ENCODE measurements at regions not wholly inside any gene's neighbourhood (a gene's known extent, or its start where the extent isn't known, plus 50 kb on each side); places are given as distances from the start of the nearest gene placed in this dataset.
"Not testable (repeated sequence)": the region's sequence is repeated elsewhere in the genome, so short reads cannot be mapped to it uniquely, and the experiment has no call there.

DNA sequence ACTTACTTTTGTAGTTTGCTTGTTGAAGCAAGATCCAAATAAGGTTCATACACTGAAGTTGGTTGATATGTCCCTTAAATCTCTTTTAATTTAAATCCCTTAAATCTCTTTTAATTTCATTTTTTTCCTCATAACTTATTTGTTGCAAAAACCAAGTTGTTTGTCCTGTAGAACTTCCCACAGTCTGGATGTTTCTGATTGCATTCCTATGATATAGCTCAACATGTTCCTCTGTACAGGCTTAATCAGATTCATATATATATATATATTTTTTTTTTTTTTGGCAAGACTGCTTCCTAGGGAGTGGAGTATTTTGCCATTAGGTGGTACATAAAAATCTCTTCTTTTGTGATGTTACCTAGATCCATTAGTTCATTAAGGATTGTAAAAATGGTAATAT is 174.9 kb upstream of the MKLN1 start:
- H3K9me3 ChIP-seq: no peaks in the 10 kb centered on the region
- no peaks in the 10 kb centered on the region for H3K27me3 ChIP-seq
- TF ChIP-seq, protein P1, sequence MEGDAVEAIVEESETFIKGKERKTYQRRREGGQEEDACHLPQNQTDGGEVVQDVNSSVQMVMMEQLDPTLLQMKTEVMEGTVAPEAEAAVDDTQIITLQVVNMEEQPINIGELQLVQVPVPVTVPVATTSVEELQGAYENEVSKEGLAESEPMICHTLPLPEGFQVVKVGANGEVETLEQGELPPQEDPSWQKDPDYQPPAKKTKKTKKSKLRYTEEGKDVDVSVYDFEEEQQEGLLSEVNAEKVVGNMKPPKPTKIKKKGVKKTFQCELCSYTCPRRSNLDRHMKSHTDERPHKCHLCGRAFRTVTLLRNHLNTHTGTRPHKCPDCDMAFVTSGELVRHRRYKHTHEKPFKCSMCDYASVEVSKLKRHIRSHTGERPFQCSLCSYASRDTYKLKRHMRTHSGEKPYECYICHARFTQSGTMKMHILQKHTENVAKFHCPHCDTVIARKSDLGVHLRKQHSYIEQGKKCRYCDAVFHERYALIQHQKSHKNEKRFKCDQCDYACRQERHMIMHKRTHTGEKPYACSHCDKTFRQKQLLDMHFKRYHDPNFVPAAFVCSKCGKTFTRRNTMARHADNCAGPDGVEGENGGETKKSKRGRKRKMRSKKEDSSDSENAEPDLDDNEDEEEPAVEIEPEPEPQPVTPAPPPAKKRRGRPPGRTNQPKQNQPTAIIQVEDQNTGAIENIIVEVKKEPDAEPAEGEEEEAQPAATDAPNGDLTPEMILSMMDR (IDR thresholded peaks at IDR 0.05): no peak
- TF ChIP-seq POLR2A (IDR thresholded peaks at IDR 0.05): no peak
- H3K4me3 ChIP-seq: no peak overlapping the region
- H3K27ac ChIP-seq: no peak overlapping the region
- H3K4me1 ChIP-seq: no peaks in the 10 kb centered on the region
- no peak for DNase-seq
- no peaks in the 10 kb centered on the region for H3K36me3 ChIP-seq (ENCODE audit: low read depth, missing control alignments)
- intact Hi-C loops (cut with DNase I; ENCODE audit: low total_unique reads): no loop called here

DNA sequence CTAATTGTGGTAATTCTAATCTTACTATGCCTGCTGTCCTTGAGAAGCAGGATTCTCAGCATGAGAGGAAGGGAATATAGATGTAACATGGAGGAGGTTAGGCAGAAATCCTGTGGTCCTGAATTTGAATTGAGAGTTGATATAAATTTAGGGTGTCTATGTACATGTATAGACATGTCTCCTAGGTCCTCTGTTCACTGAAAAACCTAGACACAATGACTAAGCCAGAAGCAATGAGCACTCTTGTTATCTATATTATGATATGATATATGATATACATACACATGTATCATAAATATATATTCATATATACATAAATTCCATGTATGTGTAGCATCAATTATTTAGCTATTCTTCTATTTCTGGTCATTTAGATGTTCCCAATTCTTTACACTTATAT is 173.3 kb upstream of the MKLN1 start:
- no peak for DNase-seq
- Histone ChIP-seq H3K4me3 (no peak overlapping the region), H3K36me3 (ENCODE audit: low read depth, missing control alignments) (no peaks in the 10 kb centered on the region), H3K27ac (no peak overlapping the region), H3K4me1 (no peaks in the 10 kb centered on the region), H3K27me3 (no peaks in the 10 kb centered on the region), H3K9me3 (no peaks in the 10 kb centered on the region)
- TF ChIP-seq, protein P1 (IDR thresholded peaks at IDR 0.05): no peak
- no peak for TF ChIP-seq POLR2A (IDR thresholded peaks at IDR 0.05)
- intact Hi-C loops (cut with DNase I; ENCODE audit: low total_unique reads): no loop called here

DNA sequence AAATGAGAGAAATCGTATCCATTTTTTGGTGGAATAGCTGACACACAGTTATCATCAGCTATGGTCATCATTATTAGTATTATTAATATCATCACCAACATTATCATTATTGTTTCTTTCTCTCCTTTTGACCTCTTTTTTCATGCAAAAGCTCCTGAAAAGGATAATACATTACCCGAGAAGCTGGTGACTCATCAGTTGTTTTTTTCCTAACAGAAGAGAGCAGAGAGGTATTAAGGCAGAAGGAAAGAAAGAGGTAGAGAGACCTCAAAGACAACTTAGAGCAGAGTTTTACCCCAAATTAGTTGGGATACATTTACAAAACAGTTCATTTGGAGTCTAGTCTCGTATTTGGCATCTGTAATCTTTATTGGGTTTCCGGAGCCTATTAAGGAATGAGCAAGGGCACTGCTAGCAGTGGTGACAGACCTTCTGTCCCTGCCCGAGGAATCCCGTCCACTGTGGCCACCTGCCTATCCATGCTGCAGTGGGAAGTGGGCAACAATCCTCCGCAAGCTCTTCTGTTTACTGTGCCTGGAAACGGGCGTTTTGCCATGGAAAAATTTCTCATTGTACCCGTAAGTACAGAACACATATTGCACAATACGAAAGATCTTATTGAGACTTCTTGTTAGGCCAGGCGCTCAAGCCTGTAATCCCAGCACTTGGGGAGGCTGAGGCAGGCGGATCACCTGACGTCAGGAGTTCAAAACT is 170.0 kb upstream of the MKLN1 start:
- H3K27ac ChIP-seq: peak overlapping the region; percentile 46 to 60
- no peak overlapping the region for H3K4me3 ChIP-seq
- no peaks in the 10 kb centered on the region for H3K4me1 ChIP-seq
- H3K36me3 ChIP-seq (ENCODE audit: low read depth, missing control alignments): no peaks in the 10 kb centered on the region
- WGBS, 2 donors: 51 to 61% methylated on average over 14 of the region's 14 CpGs
- no peaks in the 10 kb centered on the region for H3K9me3 ChIP-seq
- TF ChIP-seq POLR2A (IDR thresholded peaks at IDR 0.05): no peak
- TF ChIP-seq, protein P1 (IDR thresholded peaks at IDR 0.05): no peak
- DNase-seq: peak; percentile 75
- no peaks in the 10 kb centered on the region for H3K27me3 ChIP-seq
- intact Hi-C loops (cut with DNase I; ENCODE audit: low total_unique reads): no loop called here

DNA sequence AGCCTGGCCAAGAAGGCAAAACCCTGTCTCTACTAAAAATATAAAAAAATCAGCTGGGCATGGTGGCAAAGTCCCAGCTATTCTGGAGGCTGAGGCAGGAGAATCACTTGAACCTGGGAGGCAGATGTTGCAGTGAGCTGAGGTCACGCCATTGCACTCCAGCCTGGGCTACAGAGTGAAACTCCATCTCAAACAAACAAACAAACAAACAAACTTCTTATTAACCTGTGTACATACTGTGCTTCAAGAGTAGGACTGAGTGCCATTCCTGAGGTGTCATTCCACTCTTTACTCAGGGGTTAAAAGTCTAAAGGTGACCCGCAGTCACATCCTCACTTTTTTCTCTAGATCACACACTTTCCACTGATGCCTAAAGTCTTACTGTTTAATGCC is 169.4 kb upstream of the MKLN1 start:
- H3K4me3 ChIP-seq; H3K27me3 ChIP-seq; DNase-seq; H3K9me3 ChIP-seq; H3K4me1 ChIP-seq; intact Hi-C loops (cut with DNase I; ENCODE audit: low total_unique reads); H3K36me3 ChIP-seq (ENCODE audit: low read depth, missing control alignments): not testable (repeated sequence)
- peak overlapping the region in 1 of 2 donors; percentile 60 for H3K27ac ChIP-seq
- 79 to 80% methylated on average over 2 of the region's 2 CpGs for WGBS, 2 donors

DNA sequence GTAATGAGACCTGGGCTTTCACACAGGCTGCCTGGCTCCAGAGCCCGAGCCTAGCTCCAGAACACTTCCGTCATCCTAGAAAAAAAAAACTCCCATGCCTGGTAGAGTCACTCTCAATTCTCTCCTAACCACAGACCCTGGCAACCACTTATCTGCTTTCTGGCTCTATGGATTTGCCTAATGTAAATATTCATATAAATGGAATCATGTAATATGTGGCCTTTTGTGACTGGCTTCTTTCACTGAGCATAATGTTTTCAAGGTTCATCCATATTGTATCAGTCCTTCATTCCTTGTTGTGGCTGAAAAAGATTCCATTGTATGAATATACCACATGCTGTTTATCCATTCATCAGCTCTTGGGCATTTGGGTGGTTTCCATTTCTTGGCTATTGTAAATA is 167.7 kb upstream of the MKLN1 start:
- Histone ChIP-seq H3K27ac (no peak overlapping the region), H3K4me3 (no peak overlapping the region), H3K4me1 (no peaks in the 10 kb centered on the region), H3K36me3 (ENCODE audit: low read depth, missing control alignments) (no peaks in the 10 kb centered on the region), H3K9me3 (no peaks in the 10 kb centered on the region), H3K27me3 (no peaks in the 10 kb centered on the region)
- 87 to 92% methylated on average over 2 of the region's 2 CpGs for WGBS, 2 donors
- intact Hi-C loops (cut with DNase I; ENCODE audit: low total_unique reads): no loop called here
- no peak for DNase-seq
- no peak for TF ChIP-seq POLR2A (IDR thresholded peaks at IDR 0.05)
- TF ChIP-seq, protein P1 (IDR thresholded peaks at IDR 0.05): no peak

All from testis (tissue), 2 donors.